CD1c-positive myeloid dendritic cell (primary cell): ENCODE measurements at regions not wholly inside any gene's neighbourhood (a gene's known extent, or its start where the extent isn't known, plus 50 kb on each side); places are given as distances from the start of the nearest gene placed in this dataset.
"Not testable (repeated sequence)": the region's sequence is repeated elsewhere in the genome, so short reads cannot be mapped to it uniquely, and the experiment has no call there.

Experiments used
- DNase-seq: peaks from one replicate; pipeline ENCODE4 v3.0.0-alpha.2; 2016; ENCODE audit errors: extremely low spot score

DNA sequence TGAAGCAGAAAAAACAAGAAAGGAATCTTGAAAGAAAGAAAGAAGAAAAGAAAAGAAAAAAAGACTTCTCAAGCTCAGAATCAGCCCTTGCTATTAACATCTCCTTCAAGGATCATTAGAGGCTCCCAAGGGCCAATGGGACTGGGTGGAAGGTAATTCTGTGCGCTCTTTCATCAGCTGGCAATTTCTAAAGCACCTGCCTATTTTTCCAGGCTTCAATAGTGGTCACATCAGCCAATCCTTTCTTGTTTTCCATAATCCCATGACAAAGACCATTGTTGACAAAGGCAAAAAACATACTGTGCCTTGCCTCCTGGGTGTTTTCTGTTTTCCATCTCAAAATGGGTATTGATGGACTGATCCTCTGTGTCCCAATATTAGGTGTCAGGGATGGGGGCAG lies 88.2 kb upstream of the TSC22D1 start:
- DNase-seq: no peak

DNA sequence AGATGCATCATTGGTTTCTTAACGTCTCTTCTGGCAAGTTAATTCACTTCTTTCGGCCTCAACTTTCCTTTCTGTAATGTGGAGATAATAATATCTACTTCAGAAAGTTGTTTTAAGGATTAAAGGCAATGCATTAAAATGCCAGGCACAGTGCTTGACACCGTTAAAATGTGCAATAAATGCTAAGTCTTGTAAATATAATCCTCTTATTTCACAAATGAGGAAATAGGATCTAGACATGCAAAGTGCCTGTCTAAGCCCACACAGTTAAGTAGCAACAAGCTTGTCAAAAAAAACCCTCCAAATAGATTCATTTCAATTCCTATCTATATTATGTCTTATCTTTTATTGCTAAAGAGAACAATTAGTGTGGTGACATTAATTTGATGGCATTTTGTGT lies 86.4 kb upstream of the TSC22D1 start:
- DNase-seq: no peak

- no peak for DNase-seq
These were observed 85.8 kb upstream of the TSC22D1 start for GRCh38 chr13:44661936-44662335.

- no peak for DNase-seq
These were observed 83.9 kb upstream of the TSC22D1 start for GRCh38 chr13:44660050-44660449.

GRCh38 chr13:44652962-44653660 lies 77.0 kb upstream of the TSC22D1 start:
- DNase-seq: no peak

GRCh38 chr13:44652168-44652567 lies 76.0 kb upstream of the TSC22D1 start:
- DNase-seq: no peak

DNA sequence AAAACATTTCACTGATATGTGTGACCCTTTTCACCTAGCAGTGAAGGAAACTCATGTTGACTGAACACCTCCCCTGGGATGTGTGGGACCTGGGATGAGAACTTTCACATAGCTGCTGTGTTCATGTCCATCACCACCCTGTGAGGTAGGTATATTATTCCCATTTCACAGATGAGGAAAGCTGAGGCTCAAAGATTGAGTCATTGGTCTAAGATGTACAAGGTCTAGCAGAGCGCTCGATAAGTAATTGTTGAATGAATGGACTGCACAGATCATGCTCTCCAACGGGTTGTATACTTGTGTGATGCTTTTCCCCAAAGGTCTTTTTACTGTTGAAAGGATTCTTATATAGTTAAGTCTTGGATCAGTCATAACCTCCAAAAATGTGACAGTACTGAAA lies 75.6 kb upstream of the TSC22D1 start:
- no peak for DNase-seq

DNA sequence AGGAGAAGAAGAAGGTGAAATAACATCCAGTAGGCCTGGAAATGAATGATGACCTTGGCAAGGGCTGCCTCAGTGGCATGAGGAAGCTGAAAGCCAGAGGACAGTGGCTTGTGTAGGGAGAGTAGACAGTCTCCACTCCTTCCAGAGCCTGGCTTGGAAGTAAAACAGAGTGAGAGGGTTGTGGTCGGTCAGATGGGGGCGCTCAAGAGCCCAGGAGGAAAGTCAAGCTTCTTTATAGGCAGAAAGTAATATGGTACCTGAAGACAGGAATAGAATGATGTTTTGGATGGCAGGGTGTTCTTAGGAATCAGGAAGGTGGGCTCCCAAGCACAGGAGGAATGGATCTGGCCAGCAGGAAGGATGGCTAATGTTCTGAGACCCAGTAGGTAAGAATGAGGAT lies 75.1 kb upstream of the TSC22D1 start:
- DNase-seq: no peak

DNA sequence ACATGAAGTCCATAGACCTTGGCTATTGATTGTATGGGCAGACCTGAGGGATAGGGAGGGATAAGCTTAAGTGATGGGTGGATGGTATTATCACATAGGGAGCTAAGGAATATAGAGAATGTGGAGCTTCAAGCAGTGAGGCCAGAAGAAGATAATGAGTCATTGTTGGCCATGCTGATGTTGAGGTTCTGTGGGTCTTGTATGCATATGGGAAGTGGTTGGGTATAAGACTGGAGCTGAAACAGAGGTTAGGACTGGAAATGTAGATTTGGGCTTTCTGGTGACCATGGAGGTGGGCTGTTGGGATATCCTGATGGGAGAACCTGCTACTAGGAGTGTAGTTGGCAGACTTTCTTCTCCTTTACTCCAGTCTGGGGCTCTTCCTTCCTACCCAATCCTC lies 73.7 kb upstream of the TSC22D1 start:
- no peak for DNase-seq

DNA sequence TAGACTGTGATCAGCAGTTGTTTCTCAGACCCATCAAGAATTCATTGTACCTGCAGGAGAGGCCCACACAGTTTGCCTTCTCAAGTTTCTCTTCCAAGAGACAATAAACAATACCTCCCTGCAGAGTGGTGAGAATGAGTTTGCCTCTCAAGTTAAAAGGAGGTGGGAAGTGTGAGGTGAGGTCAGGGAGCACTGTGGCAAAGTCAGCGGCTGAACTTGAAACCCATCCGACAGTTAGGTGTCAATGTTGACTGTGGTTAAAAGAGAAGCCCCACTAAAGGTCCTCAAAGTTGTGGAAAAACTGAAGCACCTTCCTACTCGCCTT lies 72.9 kb upstream of the TSC22D1 start:
- no peak for DNase-seq

DNA sequence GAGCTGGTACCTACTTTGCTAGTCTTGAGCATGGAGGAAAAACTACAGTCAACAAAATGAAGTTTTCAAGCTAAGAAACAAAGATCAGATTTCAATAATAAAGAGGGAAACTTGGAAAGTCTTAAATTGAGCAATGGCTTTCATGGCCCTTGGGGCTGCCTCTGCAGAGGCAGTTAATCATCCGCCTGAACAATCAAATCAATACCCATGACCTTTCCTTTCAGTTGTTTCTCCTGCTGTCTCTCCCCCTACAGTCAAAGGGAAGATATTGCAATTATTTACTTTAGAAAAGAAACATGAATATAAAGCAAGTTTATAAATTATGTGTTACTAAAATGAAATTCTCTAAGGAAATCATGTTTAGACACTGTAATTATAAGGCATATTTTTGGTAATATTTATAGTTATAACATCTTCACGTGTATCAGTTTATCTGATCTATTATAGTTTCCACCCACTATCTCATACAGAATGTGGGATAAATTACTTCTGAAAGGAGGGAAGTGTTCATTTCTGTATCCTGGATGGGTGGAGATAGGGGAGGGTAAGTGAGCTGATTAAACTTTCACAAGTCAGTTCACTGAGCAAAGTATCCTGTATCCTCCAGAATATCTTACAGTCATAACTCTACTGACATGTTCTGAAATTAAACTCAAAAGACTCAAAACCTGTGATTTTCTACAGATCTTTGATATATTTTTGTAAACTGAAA lies 72.4 kb upstream of the TSC22D1 start:
- peak; percentile 3 for DNase-seq

- DNase-seq: not testable (repeated sequence)
These were observed 71.4 kb upstream of the TSC22D1 start for GRCh38 chr13:44647560-44647959.

GRCh38 chr13:44646044-44646443 lies 69.9 kb upstream of the TSC22D1 start:
- DNase-seq: no peak

DNA sequence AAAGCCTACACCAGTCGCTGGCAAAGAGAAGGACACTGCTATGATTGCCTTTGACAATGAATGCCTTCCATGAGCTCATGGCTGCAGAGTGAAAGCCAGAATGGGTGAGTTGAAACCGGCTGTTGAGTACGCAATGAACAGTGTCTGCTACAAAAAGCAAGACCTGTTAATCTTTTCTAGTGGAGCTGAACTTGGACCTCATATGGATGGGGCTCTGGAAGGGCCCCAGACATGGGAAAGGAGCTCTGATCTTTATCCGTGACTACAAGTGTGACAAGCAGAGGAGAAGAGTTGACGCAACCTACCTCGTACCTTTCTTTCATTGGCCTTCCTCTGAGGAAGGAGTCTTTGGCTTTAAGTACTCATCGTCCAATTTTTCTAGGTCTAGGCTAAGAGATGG lies 67.1 kb upstream of the TSC22D1 start:
- DNase-seq: no peak

DNA sequence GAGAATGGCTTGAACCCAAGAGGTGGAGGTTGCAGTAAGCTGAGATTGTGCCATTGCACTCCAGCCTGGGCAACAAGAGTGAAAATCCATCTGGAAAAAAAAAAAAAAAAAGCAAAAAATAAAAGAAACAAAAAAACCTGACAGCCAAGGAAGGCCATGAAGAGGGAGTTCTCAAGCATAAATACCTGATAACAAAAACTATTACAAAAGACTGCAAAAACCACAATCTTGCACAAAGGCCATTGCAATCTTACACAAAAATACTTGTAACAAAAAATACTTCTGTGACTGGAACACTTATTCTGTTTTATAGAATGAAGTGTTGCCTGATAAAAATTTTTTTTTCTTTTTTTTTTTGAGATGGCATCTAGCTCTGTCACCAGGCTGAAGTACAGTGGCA lies 61.5 kb upstream of the TSC22D1 start:
- DNase-seq: no peak

- no peak for DNase-seq
These were observed 53.5 kb upstream of the TSC22D1 start for GRCh38 chr13:44629465-44630183.

DNA sequence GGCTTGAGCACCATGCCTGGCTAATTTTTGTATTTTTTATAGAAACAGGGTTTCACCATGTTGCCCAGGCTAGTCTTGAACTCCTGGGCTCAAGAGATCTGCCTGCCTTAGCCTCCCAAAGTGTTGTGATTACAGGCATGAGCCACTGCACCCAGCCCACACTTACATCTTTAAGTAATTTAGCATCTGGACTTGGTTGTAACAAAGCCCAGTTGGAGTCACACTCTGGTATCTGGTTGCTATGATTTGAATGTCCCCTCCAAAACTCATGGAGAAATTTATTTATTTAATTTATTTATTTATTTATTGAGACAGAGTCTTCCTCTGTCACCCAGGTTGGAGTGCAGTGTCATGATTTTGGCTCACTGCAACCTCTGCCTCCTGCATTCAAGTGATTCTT lies 52.7 kb upstream of the TSC22D1 start:
- DNase-seq: not testable (repeated sequence)

DNA sequence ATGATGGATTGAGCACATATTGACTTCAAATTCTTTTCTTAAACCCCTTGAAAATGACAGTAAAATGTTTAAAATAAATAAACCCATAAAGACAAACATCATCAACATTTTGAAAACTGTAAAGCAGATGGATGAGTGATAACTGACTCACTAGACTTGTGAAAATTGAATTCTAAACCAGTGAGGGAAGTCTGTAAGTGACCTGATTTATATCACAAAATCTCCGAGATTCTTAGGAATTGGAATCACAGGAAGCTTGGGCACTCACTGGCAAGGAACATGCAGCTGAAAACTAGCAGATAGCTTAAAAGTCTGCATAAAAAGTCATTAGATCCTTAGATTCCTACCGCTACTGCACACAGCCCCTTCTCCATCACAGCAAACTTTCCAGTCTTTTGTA lies 51.3 kb upstream of the TSC22D1 start:
- DNase-seq: no peak

DNA sequence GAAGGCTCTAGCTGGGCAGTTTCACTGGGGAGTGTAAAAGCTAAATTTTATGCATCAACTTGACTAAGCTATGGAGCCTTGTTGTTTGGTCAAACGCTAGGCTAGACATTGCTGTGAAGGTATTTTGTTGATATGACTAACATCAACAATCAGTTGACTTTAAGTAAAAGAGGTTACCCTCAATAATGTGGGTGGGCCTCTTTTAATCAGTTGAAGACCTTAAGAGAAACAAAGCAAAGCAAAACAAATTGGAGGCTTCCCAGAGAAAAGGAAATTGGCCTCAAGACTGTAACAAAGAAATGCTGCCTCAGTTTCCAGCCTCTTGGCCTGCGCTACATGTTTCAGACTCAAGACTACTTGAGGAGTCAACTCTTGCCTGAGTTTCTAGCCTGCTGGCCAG lies 50.0 kb upstream of the TSC22D1 start:
- DNase-seq: no peak
